Calu3 (cell line): ENCODE measurements at regions not wholly inside any gene's neighbourhood (a gene's known extent, or its start where the extent isn't known, plus 50 kb on each side); places are given as distances from the start of the nearest gene placed in this dataset.
"Not testable (repeated sequence)": the region's sequence is repeated elsewhere in the genome, so short reads cannot be mapped to it uniquely, and the experiment has no call there.

Experiments
- BruUV-seq: library from RNA; stranded (reverse); fragments of 400-500 nt; replicated peaks from 2 replicates; lab custom pipeline; 2021; lab: Mats Ljungman, UMichigan
- CTCF ChIA-PET: fragments of 300-600 bp; sonication (Branson Sonifier 250); formaldehyde crosslinking; loops from one replicate; lab custom pipeline; 2022; ENCODE audit warnings: antibody characterized with exemption; lab: Charles Lee
- DNase-seq: peaks from one replicate; pipeline ENCODE4 v3.0.0; 2022
- H3K27ac Mint-ChIP-seq: one replicate; pipeline ENCODE4 v1.8.0; 2022; ENCODE audit warnings: mixed read lengths; ENCODE audit not compliant: unreplicated experiment
- H3K27me3 Mint-ChIP-seq: one replicate; pipeline ENCODE4 v1.8.0; 2022; ENCODE audit warnings: mixed read lengths; ENCODE audit not compliant: unreplicated experiment
- H3K36me3 Mint-ChIP-seq: one replicate; pipeline ENCODE4 v1.8.0; 2022; ENCODE audit warnings: mild to moderate bottlenecking, moderate library complexity, mixed read lengths; ENCODE audit not compliant: insufficient read depth, unreplicated experiment
- H3K4me1 Mint-ChIP-seq: one replicate; pipeline ENCODE4 v1.8.0; 2022; ENCODE audit warnings: mild to moderate bottlenecking, low read depth, mixed read lengths; ENCODE audit not compliant: unreplicated experiment
- H3K4me3 Mint-ChIP-seq: one replicate; pipeline ENCODE4 v1.8.0; 2022; ENCODE audit warnings: mild to moderate bottlenecking, low read depth, moderate library complexity, mixed read lengths; ENCODE audit not compliant: unreplicated experiment
- H3K9me3 Mint-ChIP-seq: one replicate; pipeline ENCODE4 v1.8.0; 2022; ENCODE audit warnings: low read depth, mixed read lengths; ENCODE audit not compliant: unreplicated experiment
- CTCF ChIP-seq: fragments of 200-600 bp; IDR thresholded peaks from one replicate; pipeline ENCODE4 v1.8.0; 2022; ENCODE audit warnings: antibody characterized with exemption; ENCODE audit not compliant: unreplicated experiment
- intact Hi-C: fragments of 100-400 bp; cut with micrococcal nuclease; formaldehyde crosslinking; loops from one replicate; pipeline ENCODE4 v1.10.0; 2022; ENCODE audit not compliant: unreplicated experiment

GRCh38 chr1:194774535-194774934 lies 1588.1 kb upstream of the B3GALT2 start:
- Mint-ChIP-seq H3K27ac (no peak overlapping the region), H3K9me3 (peaks cover 7% of the 10 kb centered on the region), H3K4me1 (no peaks in the 10 kb centered on the region), H3K36me3 (no peaks in the 10 kb centered on the region), H3K27me3 (no peaks in the 10 kb centered on the region), H3K4me3 (no peak overlapping the region)
- no peak for TF ChIP-seq CTCF
- CTCF ChIA-PET: no interaction called here
- intact Hi-C loops: no loop called here
- DNase-seq: no peak
- BruUV-seq: no TSS peak

GRCh38 chr1:194755241-194755994 lies 1569.0 kb upstream of the B3GALT2 start:
- CTCF ChIA-PET: no interaction called here
- H3K4me1 Mint-ChIP-seq: no peaks in the 10 kb centered on the region
- H3K27me3 Mint-ChIP-seq: no peaks in the 10 kb centered on the region
- H3K27ac Mint-ChIP-seq: no peak overlapping the region
- DNase-seq: no peak
- intact Hi-C loops: no loop called here
- no peak overlapping the region for H3K4me3 Mint-ChIP-seq
- no peak for TF ChIP-seq CTCF
- peaks cover 3% of the 10 kb centered on the region for H3K9me3 Mint-ChIP-seq
- H3K36me3 Mint-ChIP-seq: no peaks in the 10 kb centered on the region
- BruUV-seq: no TSS peak

DNA sequence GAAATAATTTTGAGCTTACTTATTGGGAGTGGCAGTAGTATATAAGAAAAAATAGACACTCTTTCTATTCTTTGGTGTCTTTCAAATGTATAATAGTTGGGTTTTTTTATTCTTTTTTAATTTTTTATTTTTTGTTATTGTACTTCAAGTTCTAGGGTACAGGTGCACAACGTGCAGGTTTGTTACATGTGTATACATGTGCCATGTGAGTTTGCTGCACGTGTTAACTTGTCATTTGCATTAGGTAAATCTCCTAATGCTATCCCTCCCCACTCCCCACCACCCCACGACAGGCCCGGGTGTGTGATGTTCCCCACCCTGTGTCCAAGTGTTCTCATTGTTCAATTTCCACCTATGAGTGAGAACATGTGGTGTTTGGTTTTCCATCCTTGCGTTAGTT lies 1552.4 kb upstream of the B3GALT2 start:
- DNase-seq, H3K27ac Mint-ChIP-seq, H3K36me3 Mint-ChIP-seq, intact Hi-C loops, H3K4me3 Mint-ChIP-seq, BruUV-seq, H3K9me3 Mint-ChIP-seq, CTCF ChIA-PET, H3K27me3 Mint-ChIP-seq, H3K4me1 Mint-ChIP-seq: not testable (repeated sequence)

GRCh38 chr1:194734970-194735369 lies 1548.6 kb upstream of the B3GALT2 start:
- DNase-seq: no peak

More at GRCh38 chr1:194734970-194735369, 1548.6 kb upstream of the B3GALT2 start:
- BruUV-seq: no TSS peak
- Mint-ChIP-seq H3K9me3 (no peaks in the 10 kb centered on the region), H3K36me3 (no peaks in the 10 kb centered on the region), H3K4me1 (no peaks in the 10 kb centered on the region), H3K27ac (no peak overlapping the region), H3K4me3 (no peak overlapping the region), H3K27me3 (no peaks in the 10 kb centered on the region)
- CTCF ChIA-PET: no interaction called here
- TF ChIP-seq CTCF: no peak
- intact Hi-C loops: no loop called here
